ENCODE measurements at regions not wholly inside any gene's neighbourhood (a gene's known extent, or its start where the extent isn't known, plus 50 kb on each side); places are given as distances from the start of the nearest gene placed in this dataset.

GRCh38 chr3:140816372-140817195 is 125.1 kb upstream of the SLC25A36 start:
- DNase-seq (ENCODE audit: low spot score): no peak

GRCh38 chr3:140821493-140821892 is 120.1 kb upstream of the SLC25A36 start:
- no peak for DNase-seq (ENCODE audit: low spot score)

GRCh38 chr3:140822401-140823047 is 119.1 kb upstream of the SLC25A36 start:
- no peak for DNase-seq (ENCODE audit: low spot score)

- DNase-seq (ENCODE audit: low spot score): no peak
Measured at GRCh38 chr3:140823106-140823505, 118.5 kb upstream of the SLC25A36 start.

DNA sequence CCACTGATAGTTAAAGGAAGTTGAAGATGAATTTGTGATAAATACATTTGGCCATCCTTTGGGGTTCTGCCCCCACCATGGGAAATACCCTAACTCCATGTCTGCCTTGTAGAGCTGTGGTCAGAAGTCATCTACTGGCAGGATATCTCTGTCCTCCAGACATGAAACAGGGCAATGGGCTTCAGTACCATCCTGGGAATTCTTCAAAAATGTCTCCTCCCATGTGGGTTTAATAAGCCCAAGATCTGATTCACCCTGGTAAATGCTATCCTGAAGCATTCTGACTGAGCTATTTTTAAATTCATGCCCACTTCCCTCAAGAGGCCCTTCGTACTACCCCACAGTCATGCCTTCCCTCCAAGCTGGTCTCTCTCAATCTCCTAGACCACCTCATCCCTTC is 113.7 kb upstream of the SLC25A36 start:
- DNase-seq (ENCODE audit: low spot score): no peak

GRCh38 chr3:140828585-140828984 is 113.1 kb upstream of the SLC25A36 start:
- DNase-seq (ENCODE audit: low spot score): no peak

DNA sequence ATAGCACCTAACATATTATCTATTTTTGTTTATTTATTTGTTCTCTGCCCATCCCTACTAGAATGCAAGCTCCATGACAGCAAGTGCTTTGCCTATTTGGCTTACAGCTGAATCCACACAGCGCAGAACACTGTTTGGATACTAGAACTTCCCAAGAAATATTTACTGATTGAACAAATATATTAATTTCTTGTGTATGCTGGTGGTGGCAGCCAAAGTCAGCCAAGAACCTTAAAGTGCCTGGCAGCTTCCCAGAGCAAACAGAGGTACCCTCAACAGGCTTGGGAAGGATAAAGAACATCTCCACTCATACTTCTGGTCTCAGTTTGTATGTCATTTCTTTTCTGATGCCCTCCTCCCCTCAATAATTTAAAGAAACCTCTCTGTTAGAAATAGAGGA is 111.8 kb upstream of the SLC25A36 start:
- no peak for DNase-seq (ENCODE audit: low spot score)

GRCh38 chr3:140830391-140830790 is 111.2 kb upstream of the SLC25A36 start:
- no peak for DNase-seq (ENCODE audit: low spot score)

DNA sequence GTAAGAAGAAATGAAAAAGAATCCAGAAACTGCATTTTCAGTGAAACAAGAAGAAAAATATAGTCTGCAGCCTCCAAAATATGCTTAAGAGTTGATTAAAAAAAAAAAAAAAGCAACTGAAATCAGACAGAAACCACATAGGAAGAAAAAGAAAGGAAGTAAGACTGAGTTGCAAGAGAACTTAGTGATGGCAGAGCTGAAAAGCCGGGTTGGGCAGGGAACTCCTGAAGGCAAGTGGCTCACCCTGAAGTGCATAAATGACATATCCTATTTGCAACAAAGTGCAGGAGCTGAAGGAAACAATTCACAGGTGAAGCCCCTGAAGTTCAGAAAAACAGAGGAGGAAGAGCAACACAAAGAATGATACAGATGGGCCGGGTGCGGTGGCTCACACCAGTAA is 108.8 kb upstream of the SLC25A36 start:
- no peak for DNase-seq (ENCODE audit: low spot score)

DNA sequence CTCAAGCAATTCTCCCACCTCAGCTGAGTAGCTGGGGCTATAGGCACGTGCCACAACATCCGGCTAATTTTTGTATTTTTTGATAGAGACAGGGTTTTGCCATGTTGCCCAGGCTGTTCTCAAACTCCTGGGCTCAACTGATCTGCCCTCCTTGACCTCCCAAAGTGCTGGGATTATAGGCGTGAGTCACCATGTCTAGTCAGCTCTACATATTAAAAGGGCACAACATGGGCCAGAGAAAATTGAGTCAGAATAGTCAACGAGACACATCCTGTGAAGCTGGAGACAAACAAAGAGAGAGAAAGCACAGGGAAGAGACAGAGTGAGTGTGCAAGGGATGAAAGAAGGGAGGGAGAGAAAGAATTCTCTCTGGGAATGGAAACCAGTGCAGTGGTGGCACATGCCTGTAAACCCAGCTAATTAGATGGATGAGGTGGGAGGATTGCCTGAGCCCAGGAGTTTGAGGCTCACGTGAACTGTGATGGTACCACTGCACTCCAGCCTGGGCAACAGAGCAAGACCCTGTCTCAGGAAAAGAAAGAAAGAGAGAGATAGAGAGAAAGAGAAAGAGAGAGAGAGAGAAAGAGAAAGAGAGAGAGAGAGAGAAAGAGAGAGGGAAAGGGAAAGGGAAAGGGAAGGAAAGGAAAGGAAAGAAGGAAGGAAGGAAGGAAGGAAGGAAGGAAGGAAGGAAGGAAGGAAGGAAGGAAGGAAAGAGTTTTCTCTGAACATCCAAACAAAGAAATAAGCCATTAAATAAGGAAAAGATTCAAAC is 107.2 kb upstream of the SLC25A36 start:
- DNase-seq (ENCODE audit: low spot score): no peak

- no peak for DNase-seq (ENCODE audit: low spot score)
Measured at GRCh38 chr3:140842984-140843649, 98.5 kb upstream of the SLC25A36 start.

DNA sequence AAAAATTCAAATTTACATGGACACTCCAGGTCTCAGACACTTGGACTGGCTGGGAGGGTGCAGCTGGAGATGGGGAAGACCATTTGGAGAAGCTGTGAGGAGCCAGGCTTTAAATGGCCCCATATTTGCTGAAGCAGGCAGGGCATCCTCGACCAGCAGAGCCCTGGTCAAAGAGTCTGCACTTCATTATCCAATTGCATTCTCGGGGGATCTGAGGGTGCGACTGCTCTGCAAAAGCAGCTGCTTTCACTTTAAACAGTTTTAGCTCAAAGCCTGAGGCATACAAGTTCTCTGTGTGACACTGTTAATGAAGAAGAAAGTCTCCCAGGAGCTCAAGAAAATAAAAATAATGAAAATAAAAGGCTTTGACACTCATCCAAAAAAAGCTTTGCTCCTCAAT is 98.0 kb upstream of the SLC25A36 start:
- no peak for DNase-seq (ENCODE audit: low spot score)

DNA sequence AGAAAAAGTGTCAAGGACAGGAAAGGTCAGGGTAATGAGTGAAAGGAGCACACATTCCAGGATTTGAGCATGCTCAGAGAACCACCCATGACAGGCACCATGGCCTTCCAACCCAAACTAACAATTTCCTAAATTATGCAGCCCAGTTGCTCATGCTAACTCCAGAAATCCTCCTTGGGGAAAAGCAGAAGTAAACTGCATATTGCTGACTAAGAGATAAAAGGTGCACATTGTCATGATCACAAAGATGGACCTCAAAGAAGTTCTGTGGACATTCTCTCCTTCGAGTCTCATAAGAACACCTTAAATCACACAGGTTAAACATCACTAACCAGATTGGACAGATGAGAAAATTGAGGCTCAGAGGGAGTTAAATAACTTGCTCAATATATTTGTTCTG is 97.6 kb upstream of the SLC25A36 start:
- DNase-seq (ENCODE audit: low spot score): no peak

DNA sequence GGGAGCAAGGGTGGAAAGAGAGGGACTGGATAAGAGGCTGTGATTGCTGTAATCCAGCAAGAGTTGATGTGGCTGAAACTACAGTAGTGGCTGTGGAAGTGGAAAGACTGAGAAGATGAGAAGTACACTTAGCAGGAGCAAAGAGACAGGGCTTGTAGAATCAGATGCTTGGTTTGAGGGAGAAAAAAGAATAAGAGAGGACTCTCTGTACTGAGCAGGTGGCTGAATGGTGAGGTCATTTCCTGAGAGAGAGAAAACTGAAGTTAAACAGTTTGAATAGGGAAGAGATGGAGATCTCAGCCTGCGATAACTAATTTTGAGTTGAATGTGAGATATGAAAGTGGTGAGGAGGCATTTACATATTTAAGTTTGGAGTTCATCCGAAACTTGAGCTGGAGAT is 95.8 kb upstream of the SLC25A36 start:
- DNase-seq (ENCODE audit: low spot score): no peak

DNA sequence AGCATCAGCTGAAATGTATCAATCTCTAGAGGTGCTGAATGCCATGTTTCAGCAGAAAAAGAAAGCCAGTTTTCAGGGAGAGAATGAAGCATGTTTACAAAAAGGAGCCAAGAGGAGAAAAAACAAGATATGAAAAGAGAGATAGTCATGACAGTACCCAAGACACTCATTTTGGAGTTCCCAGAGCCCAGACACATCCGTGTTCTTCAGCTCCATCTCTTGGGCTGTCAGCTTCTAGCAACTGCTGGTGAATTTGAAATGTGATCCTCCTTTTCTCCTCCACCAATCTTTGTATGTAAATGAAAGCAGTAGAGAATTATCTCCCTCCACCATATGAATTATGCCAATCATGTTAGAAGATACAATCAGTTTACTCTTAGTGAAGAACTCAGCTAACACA is 93.0 kb upstream of the SLC25A36 start:
- no peak for DNase-seq (ENCODE audit: low spot score)

- DNase-seq (ENCODE audit: low spot score): no peak
Measured at GRCh38 chr3:140850210-140850955, 91.3 kb upstream of the SLC25A36 start.

- no peak for DNase-seq (ENCODE audit: low spot score)
Measured at GRCh38 chr3:140854961-140855360, 86.7 kb upstream of the SLC25A36 start.

DNA sequence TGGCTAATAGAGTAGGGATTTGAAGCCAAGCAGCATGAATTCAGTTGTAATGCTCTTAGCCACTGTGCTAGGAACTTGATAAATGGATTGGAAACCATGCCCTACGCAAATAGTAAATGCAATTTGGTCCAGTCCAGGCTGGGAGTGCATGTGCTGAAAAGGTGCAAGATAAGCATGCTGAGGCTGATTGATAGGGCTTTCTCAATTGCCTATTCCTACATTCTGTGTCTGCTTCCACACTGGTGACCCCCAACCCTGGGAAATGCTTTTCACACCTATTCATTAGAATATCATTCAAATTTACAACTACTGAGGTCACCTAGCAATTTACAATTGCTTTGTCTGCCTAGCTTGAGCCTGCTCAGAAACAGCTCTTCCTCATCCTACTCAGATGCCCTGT is 84.7 kb upstream of the SLC25A36 start:
- no peak for DNase-seq (ENCODE audit: low spot score)

- no peak for DNase-seq (ENCODE audit: low spot score)
Measured at GRCh38 chr3:140857993-140858392, 83.6 kb upstream of the SLC25A36 start.

DNA sequence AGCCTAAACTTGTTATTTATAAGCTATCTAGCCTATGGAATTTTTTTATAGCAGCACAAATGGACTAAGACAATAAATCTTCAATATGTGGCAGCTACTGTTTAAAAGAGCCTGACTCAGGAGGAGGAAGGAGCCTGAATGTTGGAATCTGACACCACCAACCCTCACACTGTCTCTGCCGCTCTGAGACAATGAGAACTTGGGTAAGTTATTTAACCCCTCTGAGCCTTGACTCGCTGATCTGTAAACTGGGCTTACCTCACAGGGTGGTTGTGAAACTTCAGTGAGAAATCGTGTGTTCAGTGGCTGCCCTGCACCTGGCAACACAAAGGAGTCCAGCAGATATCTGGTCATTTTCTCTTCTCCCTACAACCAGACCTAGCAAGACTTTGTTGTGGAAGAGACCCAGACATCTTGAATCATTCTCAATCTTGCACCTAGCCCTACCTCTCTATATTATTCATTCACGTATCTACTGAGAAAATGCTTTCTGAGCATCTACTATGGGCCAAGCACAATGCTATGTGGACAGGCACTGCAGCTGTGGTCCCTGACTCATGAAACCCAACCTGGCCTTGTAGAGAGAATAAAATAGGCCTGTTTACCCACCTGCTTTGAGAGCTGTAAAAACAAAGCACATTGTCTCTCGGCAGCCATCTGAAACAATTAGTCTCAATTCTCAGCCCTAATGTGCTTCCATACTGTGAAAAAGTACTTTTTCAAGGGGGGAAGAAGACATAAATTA is 81.9 kb upstream of the SLC25A36 start:
- DNase-seq (ENCODE audit: low spot score): no peak

Data from HT-29 (cell line).